MM.1S (cell line): ENCODE measurements at regions not wholly inside any gene's neighbourhood (a gene's known extent, or its start where the extent isn't known, plus 50 kb on each side); places are given as distances from the start of the nearest gene placed in this dataset.

Source experiments
- DNase-seq: peaks from one replicate; pipeline ENCODE4 v3.0.0-alpha.2; 2015
- H2AFZ ChIP-seq: fragments of 300-600 bp; sonication (generic); 2 replicates; pipeline ENCODE4 v1.6.0; 2016; ENCODE audit warnings: antibody characterized with exemption, low read length
- H3F3A ChIP-seq: fragments of 300-600 bp; sonication (generic); 2 replicates; pipeline ENCODE4 v1.6.1; 2016; ENCODE audit warnings: mild to moderate bottlenecking, antibody characterized with exemption, low read length, moderate library complexity, mixed read lengths; ENCODE audit not compliant: insufficient read depth
- H3K27ac ChIP-seq: fragments of 300-600 bp; sonication (generic); 2 replicates; pipeline ENCODE4 v1.5.1; 2016; ENCODE audit warnings: mild to moderate bottlenecking, low read length
- H3K27me3 ChIP-seq: fragments of 300-600 bp; sonication (generic); replicated peaks from 2 replicates; pipeline ENCODE4 v1.6.0; 2016; ENCODE audit warnings: low read length; ENCODE audit not compliant: insufficient read depth
- H3K36me3 ChIP-seq: fragments of 300-600 bp; sonication (generic); replicated peaks from 2 replicates; pipeline ENCODE4 v1.6.1; 2016; ENCODE audit warnings: mild to moderate bottlenecking, low read length, mixed read lengths; ENCODE audit not compliant: insufficient read depth
- H3K4me1 ChIP-seq: fragments of 300-600 bp; sonication (generic); 2 replicates; pipeline ENCODE4 v1.6.1; 2016; ENCODE audit warnings: low read length, mixed read lengths
- H3K4me2 ChIP-seq: fragments of 300-600 bp; sonication (generic); 2 replicates; pipeline ENCODE4 v1.6.0; 2016; ENCODE audit warnings: low read depth, low read length
- H3K4me3 ChIP-seq: fragments of 300-600 bp; sonication (generic); 2 replicates; pipeline ENCODE4 v1.5.1; 2016; ENCODE audit warnings: low read length, mixed read lengths
- H3K79me2 ChIP-seq: fragments of 300-600 bp; sonication (generic); 2 replicates; pipeline ENCODE4 v1.6.1; 2016; ENCODE audit warnings: mixed run types, low read length, mixed read lengths
- H3K9ac ChIP-seq: fragments of 300-600 bp; sonication (generic); 2 replicates; pipeline ENCODE4 v1.6.1; 2016; ENCODE audit warnings: low read length, mixed read lengths
- H3K9me2 ChIP-seq: fragments of 300-600 bp; sonication (generic); replicated peaks from 2 replicates; pipeline ENCODE4 v1.6.1; 2016; ENCODE audit warnings: mild to moderate bottlenecking, low read length, mixed read lengths; ENCODE audit not compliant: insufficient read depth
- H3K9me3 ChIP-seq: fragments of 300-600 bp; sonication (generic); replicated peaks from 2 replicates; pipeline ENCODE4 v1.6.1; 2016; ENCODE audit warnings: mild to moderate bottlenecking, low read length, mixed read lengths; ENCODE audit not compliant: insufficient read depth
- H4K20me1 ChIP-seq: fragments of 300-600 bp; sonication (generic); 2 replicates; pipeline ENCODE4 v1.6.1; 2016; ENCODE audit warnings: mild to moderate bottlenecking, low read length, moderate library complexity, mixed read lengths; ENCODE audit not compliant: insufficient read depth
- CTCF ChIP-seq: fragments of 300-600 bp; sonication (generic); IDR thresholded peaks from 2 replicates; pipeline ENCODE4 v1.5.1; 2016; ENCODE audit warnings: antibody characterized with exemption, low read length, mixed read lengths
- EZH2 ChIP-seq: fragments of 300-600 bp; sonication (generic); optimal IDR thresholded peaks from 2 replicates; pipeline ENCODE3; 2017; ENCODE audit warnings: low read depth, mild to moderate bottlenecking, antibody characterized with exemption, low read length, mixed read lengths
- EZH2phosphoT487 ChIP-seq: fragments of 300-600 bp; sonication (generic); IDR thresholded peaks from 2 replicates; pipeline ENCODE4 v1.6.1; 2018; ENCODE audit warnings: antibody characterized with exemption, low read length

GRCh38 chr15:61750271-61751084 is 309.8 kb downstream of the VPS13C start:
- Histone ChIP-seq H2AFZ (no peak overlapping the region), H3K4me1 (no peaks in the 10 kb centered on the region), H3F3A (no peaks in the 10 kb centered on the region), H3K9ac (no peak overlapping the region), H3K79me2 (no peaks in the 10 kb centered on the region), H3K36me3 (no peaks in the 10 kb centered on the region), H3K9me2 (no peaks in the 10 kb centered on the region), H3K4me3 (no peak overlapping the region), H3K4me2 (no peak overlapping the region), H4K20me1 (no peaks in the 10 kb centered on the region), H3K9me3 (no peaks in the 10 kb centered on the region), H3K27me3 (no peaks in the 10 kb centered on the region), H3K27ac (no peak overlapping the region)
- no peak for DNase-seq
- TF ChIP-seq EZH2 (no peak), CTCF (no peak), EZH2phosphoT487 (no peak)

- Histone ChIP-seq H2AFZ (no peak overlapping the region), H3K9ac (no peak overlapping the region), H3K9me3 (no peaks in the 10 kb centered on the region), H3K79me2 (no peaks in the 10 kb centered on the region), H3K4me3 (no peak overlapping the region), H3K4me2 (no peak overlapping the region), H3F3A (no peaks in the 10 kb centered on the region), H3K27me3 (no peaks in the 10 kb centered on the region), H3K4me1 (no peaks in the 10 kb centered on the region), H3K27ac (no peak overlapping the region), H3K9me2 (no peaks in the 10 kb centered on the region), H3K36me3 (no peaks in the 10 kb centered on the region), H4K20me1 (no peaks in the 10 kb centered on the region)
- TF ChIP-seq EZH2phosphoT487, result no peak
- TF ChIP-seq EZH2, result no peak
- no peak for TF ChIP-seq CTCF
- no peak for DNase-seq
Measured at GRCh38 chr15:61749169-61749568, 311.1 kb downstream of the VPS13C start.

GRCh38 chr15:61748529-61748928 is 311.7 kb downstream of the VPS13C start:
- Histone ChIP-seq H3K27me3 (no peaks in the 10 kb centered on the region), H3K9ac (no peak overlapping the region), H3K27ac (no peak overlapping the region), H3K36me3 (no peaks in the 10 kb centered on the region), H3K9me3 (no peaks in the 10 kb centered on the region), H4K20me1 (no peaks in the 10 kb centered on the region), H3K4me3 (no peak overlapping the region), H3K79me2 (no peaks in the 10 kb centered on the region), H3K4me2 (no peak overlapping the region), H3K9me2 (no peaks in the 10 kb centered on the region), H3F3A (no peaks in the 10 kb centered on the region), H2AFZ (no peak overlapping the region), H3K4me1 (no peaks in the 10 kb centered on the region)
- DNase-seq, result no peak
- TF ChIP-seq EZH2phosphoT487 (no peak), EZH2 (no peak), CTCF (no peak)
